OCI-LY3 (cell line): ENCODE measurements at regions not wholly inside any gene's neighbourhood (a gene's known extent, or its start where the extent isn't known, plus 50 kb on each side); places are given as distances from the start of the nearest gene placed in this dataset.

Experiments
- H2AFZ ChIP-seq: fragments of 200-600, 300-600 bp; shearing (Covaris generic); 2 replicates; pipeline ENCODE4 v1.6.0; 2014; ENCODE audit warnings: antibody characterized with exemption, low read depth, low read length
- H3K27ac ChIP-seq: fragments of 200-600, 300-600 bp; sonication (generic); 2 replicates; pipeline ENCODE4 v1.5.1; 2014; ENCODE audit warnings: mild to moderate bottlenecking, low read length, moderate library complexity, mixed read lengths
- H3K27me3 ChIP-seq: fragments of 200-600, 300-600 bp; sonication (generic); 2 replicates; pipeline ENCODE4 v1.6.1; 2014; ENCODE audit warnings: low read depth, low read length, mixed read lengths
- H3K36me3 ChIP-seq: fragments of 200-600, 300-600 bp; sonication (generic); replicated peaks from 2 replicates; pipeline ENCODE3; 2014; ENCODE audit warnings: low read depth, low read length, mixed read lengths
- H3K4me1 ChIP-seq: fragments of 300-600, 200-600 bp; sonication (generic); 2 replicates; pipeline ENCODE4 v1.6.1; 2014; ENCODE audit warnings: low read length, mixed read lengths
- H3K4me2 ChIP-seq: fragments of 200-600, 300-600 bp; sonication (generic); 2 replicates; pipeline ENCODE4 v1.6.1; 2014; ENCODE audit warnings: low read length, mixed read lengths
- H3K4me3 ChIP-seq: fragments of 300-600, 200-600 bp; sonication (generic); 2 replicates; pipeline ENCODE4 v1.5.1; 2014; ENCODE audit warnings: antibody characterized with exemption, mild to moderate bottlenecking, low read length, moderate library complexity
- H3K79me2 ChIP-seq: fragments of 300-600, 200-600 bp; shearing (Covaris generic); 2 replicates; pipeline ENCODE4 v1.6.1; 2014; ENCODE audit warnings: mild to moderate bottlenecking, low read length, mixed read lengths
- H3K9ac ChIP-seq: fragments of 300-600, 200-600 bp; shearing (Covaris generic); 2 replicates; pipeline ENCODE4 v1.6.0; 2014; ENCODE audit warnings: mild to moderate bottlenecking, low read length, moderate library complexity
- H3K9me3 ChIP-seq: fragments of 200-600, 300-600 bp; shearing (Covaris generic); 2 replicates; pipeline ENCODE4 v1.6.1; 2014; ENCODE audit warnings: low read length, mixed read lengths; ENCODE audit not compliant: insufficient read depth
- H4K20me1 ChIP-seq: fragments of 200-600, 300-600 bp; sonication (generic); 2 replicates; pipeline ENCODE4 v1.6.1; 2016; ENCODE audit warnings: low read length, mixed read lengths; ENCODE audit not compliant: insufficient read depth
- EZH2phosphoT487 ChIP-seq: fragments of 200-600 bp; shearing (Covaris generic); IDR thresholded peaks from 2 replicates; pipeline ENCODE4 v1.6.1; 2018; ENCODE audit warnings: antibody characterized with exemption, mixed run types, low read depth
- TF ChIP-seq, protein P1 (sequence below): fragments of 200-600, 300-600 bp; sonication (generic); IDR thresholded peaks from 2 replicates; pipeline ENCODE4 v1.5.1; 2014; ENCODE audit warnings: antibody characterized with exemption, low read length, low read depth

DNA sequence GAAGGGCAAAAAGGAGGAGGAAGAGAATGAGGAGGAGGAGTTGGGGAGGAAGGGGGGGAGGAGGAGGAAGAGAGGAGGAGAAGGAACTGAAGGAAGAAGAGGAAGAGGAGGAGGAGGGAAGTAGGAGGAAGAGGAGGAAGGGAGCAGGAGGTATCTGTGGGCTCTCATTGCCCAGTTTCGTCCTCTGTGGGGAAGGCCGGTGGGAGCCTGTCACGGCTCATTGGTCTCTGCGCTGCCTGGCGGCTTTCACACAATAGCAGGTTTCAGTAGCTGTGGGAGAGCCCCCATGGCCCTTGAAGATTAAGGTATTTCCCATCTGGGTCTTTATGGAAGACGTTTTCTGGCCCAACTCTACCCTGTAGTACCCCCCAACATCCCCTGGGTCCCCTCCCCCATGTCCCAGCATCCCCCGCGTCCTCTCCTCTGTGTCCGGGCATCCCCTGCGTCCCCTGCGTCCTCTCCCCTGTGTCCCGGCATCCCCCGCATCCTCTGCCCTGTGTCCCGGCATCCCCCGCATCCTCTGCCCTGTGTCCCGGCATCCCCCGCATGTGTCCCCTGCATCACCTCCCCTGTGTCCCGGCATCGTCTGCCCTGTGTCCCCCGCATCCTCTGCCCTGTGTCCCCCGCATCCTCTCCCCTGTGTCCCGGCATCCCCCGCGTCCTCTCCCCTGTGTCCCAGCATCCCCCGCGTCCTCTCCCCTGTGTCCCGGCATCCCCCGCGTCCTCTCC is 278.2 kb upstream of the SFSWAP start:
- H3K27me3 ChIP-seq, result no peaks in the 10 kb centered on the region
- no peak overlapping the region for H3K9ac ChIP-seq
- H3K27ac ChIP-seq, result peak overlapping the region; percentile 34; the same call in 1 of the 2 replicates
- no peaks in the 10 kb centered on the region for H4K20me1 ChIP-seq
- peaks cover 15% of the 10 kb centered on the region for H3K4me1 ChIP-seq
- H3K4me3 ChIP-seq, result no peak overlapping the region
- H3K36me3 ChIP-seq, result no peaks in the 10 kb centered on the region
- TF ChIP-seq EZH2phosphoT487, result no peak
- TF ChIP-seq, protein P1, sequence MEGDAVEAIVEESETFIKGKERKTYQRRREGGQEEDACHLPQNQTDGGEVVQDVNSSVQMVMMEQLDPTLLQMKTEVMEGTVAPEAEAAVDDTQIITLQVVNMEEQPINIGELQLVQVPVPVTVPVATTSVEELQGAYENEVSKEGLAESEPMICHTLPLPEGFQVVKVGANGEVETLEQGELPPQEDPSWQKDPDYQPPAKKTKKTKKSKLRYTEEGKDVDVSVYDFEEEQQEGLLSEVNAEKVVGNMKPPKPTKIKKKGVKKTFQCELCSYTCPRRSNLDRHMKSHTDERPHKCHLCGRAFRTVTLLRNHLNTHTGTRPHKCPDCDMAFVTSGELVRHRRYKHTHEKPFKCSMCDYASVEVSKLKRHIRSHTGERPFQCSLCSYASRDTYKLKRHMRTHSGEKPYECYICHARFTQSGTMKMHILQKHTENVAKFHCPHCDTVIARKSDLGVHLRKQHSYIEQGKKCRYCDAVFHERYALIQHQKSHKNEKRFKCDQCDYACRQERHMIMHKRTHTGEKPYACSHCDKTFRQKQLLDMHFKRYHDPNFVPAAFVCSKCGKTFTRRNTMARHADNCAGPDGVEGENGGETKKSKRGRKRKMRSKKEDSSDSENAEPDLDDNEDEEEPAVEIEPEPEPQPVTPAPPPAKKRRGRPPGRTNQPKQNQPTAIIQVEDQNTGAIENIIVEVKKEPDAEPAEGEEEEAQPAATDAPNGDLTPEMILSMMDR, result no peak
- H3K79me2 ChIP-seq, result no peaks in the 10 kb centered on the region
- H3K9me3 ChIP-seq, result no peaks in the 10 kb centered on the region
- H2AFZ ChIP-seq, result no peak overlapping the region
- H3K4me2 ChIP-seq, result no peak overlapping the region

DNA sequence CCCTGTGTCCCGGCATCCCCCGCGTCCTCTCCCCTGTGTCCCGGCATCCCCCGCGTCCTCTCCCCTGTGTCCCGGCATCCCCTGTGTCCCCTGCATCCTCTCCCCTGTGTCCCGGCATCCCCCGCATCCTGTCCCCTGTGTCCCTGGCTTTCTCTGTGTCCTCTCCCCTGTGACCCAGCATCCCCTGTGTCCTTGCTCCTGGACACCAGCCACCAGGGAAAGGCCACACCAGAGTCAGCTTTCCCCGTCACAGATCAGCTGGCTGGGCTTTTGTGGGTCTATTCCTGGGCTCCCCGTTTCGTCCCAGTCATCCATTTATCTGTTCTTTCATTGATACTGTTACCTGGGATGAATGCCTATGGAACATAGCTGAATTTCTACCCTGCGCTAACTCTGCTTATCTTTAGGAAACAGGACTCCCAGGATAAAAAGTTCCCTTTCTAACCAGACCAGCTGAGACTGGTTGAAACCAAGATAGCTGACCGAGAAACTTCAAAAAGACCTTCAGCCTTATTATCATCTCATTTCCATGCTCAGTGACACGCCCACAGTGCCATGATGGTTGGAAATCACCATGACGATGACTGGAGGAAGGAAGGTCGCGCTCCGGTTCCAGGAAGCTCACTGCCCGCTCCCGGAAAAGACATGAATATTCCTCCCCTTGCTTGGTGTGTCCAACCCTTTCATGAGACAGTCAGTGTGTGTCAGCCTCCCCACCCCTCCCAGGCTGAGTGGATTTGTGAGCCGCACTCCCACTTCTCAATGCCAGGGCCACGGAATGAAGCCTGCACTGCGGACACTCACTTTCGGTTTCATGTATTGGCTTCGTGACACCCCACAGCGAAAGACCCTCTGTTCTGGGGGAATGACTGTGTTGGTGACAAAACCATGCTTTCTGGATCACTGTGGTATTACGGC is 276.4 kb upstream of the SFSWAP start:
- H4K20me1 ChIP-seq, result no peaks in the 10 kb centered on the region
- H3K36me3 ChIP-seq, result no peaks in the 10 kb centered on the region
- no peak overlapping the region for H2AFZ ChIP-seq
- no peak overlapping the region for H3K9ac ChIP-seq
- no peak overlapping the region for H3K27ac ChIP-seq
- H3K4me2 ChIP-seq, result no peak overlapping the region
- no peaks in the 10 kb centered on the region for H3K9me3 ChIP-seq
- H3K79me2 ChIP-seq, result no peaks in the 10 kb centered on the region
- TF ChIP-seq EZH2phosphoT487, result no peak
- TF ChIP-seq, protein P1, result no peak
- H3K4me1 ChIP-seq, result peaks cover 15% of the 10 kb centered on the region
- H3K4me3 ChIP-seq, result no peak overlapping the region
- H3K27me3 ChIP-seq, result no peaks in the 10 kb centered on the region

DNA sequence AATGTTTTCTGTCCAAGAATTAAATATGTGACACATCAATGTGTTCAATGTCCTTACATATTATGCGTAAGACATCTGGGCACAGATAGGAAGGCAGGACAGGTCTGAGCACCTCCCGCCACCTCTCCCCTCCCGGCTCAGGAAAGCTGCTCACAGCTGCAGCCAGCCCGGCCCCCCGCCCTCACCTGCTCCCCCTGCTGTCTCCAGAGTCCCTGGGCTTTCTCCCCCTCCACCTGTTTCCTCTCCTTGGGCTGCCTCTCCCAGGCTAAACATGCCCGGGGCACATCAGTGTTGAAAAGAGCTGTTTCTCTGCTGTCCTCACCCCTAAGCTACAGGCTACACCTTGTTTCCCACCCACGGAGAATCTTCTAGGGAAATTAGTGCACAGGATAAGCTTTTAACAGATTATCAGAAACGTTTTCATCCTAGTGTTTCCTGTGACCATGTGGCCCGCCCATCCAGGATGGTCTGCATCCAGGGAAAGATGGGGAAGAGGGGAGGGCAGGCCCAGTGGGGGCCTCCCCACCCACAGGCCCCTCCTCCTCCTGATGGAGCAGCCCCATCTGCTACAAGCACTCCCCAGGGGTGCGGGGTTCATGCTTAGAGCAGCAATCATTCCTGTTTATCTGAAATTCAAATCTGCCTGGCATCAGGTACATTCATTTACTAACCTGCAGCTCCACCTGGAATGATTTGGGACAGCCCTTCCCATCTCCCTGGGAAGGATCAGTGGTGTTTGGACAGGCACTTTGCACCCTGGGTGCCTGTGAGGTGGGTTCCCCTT is 273.8 kb upstream of the SFSWAP start:
- Histone ChIP-seq H2AFZ (no peak overlapping the region), H3K27me3 (no peaks in the 10 kb centered on the region), H3K9ac (no peak overlapping the region), H3K4me3 (no peak overlapping the region), H4K20me1 (no peaks in the 10 kb centered on the region), H3K79me2 (no peaks in the 10 kb centered on the region), H3K9me3 (no peaks in the 10 kb centered on the region), H3K36me3 (no peaks in the 10 kb centered on the region), H3K4me2 (no peak overlapping the region), H3K27ac (no peak overlapping the region), H3K4me1 (peaks cover 11% of the 10 kb centered on the region)
- TF ChIP-seq, protein P1, result no peak
- no peak for TF ChIP-seq EZH2phosphoT487
